ENCODE measurements at regions not wholly inside any gene's neighbourhood (a gene's known extent, or its start where the extent isn't known, plus 50 kb on each side); places are given as distances from the start of the nearest gene placed in this dataset.

DNA sequence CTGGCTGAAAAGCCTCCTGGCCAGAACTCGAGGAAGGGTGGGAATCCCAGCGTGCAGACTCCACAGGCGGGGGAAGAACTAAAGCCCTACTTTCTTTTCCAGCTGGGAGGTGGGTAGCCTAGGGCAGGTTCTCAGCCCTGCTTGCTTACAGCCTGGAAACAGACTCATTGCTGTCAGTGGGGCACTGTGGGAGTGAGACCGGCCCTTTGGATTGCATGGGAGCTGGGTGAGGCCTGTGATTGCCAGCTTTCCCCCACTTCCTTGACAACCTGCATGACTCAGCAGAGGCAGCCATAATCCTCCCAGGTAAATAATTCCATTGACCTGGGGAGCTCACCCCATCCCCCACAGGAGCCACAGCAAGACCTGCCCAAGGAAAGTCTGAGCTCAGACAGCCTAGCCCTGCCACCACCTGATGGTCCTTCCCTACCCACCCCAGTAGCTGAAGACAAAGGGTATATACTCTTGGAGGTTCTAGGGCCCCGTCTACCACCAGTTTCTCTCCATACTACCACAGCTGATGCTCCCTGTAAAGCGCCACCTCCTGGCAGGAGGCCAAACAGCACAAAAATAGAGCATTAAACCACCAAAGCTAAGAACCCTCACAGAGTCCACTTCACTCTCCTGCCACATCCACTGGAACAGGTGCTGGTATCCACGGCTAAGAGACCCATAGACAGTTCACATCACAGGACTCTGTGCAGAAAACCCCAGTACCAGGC, 294.1 kb downstream of the SEC23A start:
- H3K27ac ChIP-seq: no peak overlapping the region

DNA sequence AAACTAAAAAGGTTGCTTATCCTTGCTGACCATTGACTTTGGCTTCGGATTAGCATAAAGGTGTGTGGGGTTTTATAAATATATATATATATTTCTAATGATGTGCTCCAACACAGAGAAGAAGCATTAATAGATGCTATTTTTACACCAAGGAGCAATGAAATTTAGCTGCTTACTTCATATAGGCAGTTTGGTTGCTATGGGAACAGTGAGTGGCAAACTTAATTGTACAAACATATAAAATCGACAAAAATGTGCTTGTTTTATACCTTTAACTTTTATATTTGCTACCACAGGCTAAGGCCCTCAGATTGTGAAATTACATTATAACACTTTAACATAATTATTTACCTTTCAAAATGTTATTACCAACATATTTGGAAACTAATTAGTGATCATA, 303.4 kb downstream of the SEC23A start:
- Histone ChIP-seq H4K20me1 (no peaks in the 10 kb centered on the region), H3K27me3 (no peaks in the 10 kb centered on the region), H3K4me3 (no peak overlapping the region), H3K4me2 (no peak overlapping the region), H3K9me3 (replicated peaks in 1 of 11) (peaks cover 3 to 29% (median 15%) of the 10 kb centered on the region in 11 experiments; a peak in 18 of 22 replicates), H3K9ac (no peak overlapping the region), H3K4me1 (no peaks in the 10 kb centered on the region), H3K27ac (no peak overlapping the region), H3K36me3 (no peaks in the 10 kb centered on the region)
- TF ChIP-seq Cebpa-rat (IDR thresholded peaks at IDR 0.05): no peak

More for the DNA sequence above, 294.1 kb downstream of the SEC23A start:
- Histone ChIP-seq H3K27me3 (no peaks in the 10 kb centered on the region), H3K9me3 (replicated peaks in 1 of 11) (peaks cover 0 to 11% (median 0%) of the 10 kb centered on the region in 11 experiments; a peak in 4 of 22 replicates), H3K4me1 (no peaks in the 10 kb centered on the region), H3K9ac (no peak overlapping the region), H3K4me2 (no peak overlapping the region), H3K36me3 (no peaks in the 10 kb centered on the region), H3K4me3 (no peak overlapping the region), H4K20me1 (no peaks in the 10 kb centered on the region)
- TF ChIP-seq Cebpa-rat (IDR thresholded peaks at IDR 0.05): no peak

DNA sequence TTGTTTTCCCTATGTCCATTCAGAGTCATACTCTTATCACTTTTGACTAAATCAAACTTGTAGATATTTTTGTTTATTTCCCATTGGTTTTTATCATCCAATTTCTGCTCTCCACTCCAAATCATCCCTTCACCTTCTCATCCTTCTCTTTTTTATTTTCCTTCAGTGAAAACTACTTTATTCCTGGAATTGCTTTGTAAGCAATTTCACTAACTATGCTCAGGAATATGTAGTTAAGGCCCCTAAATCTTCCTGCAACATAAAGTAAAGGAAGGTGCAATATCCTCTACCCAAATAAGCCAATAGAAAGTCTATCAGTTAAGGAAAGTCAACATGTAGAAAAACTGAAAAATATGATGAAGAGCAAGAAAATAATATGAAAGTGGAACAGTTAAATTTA, 308.4 kb downstream of the SEC23A start:
- no peak for TF ChIP-seq Cebpa-rat (IDR thresholded peaks at IDR 0.05)
- Histone ChIP-seq H4K20me1 (no peaks in the 10 kb centered on the region), H3K27ac (no peak overlapping the region), H3K4me2 (no peak overlapping the region), H3K9ac (no peak overlapping the region), H3K4me1 (no peaks in the 10 kb centered on the region), H3K27me3 (no peaks in the 10 kb centered on the region), H3K36me3 (no peaks in the 10 kb centered on the region), H3K9me3 (replicated peaks in 1 of 11) (peaks cover 0 to 10% (median 4%) of the 10 kb centered on the region in 11 experiments; a peak in 5 of 22 replicates), H3K4me3 (no peak overlapping the region)

DNA sequence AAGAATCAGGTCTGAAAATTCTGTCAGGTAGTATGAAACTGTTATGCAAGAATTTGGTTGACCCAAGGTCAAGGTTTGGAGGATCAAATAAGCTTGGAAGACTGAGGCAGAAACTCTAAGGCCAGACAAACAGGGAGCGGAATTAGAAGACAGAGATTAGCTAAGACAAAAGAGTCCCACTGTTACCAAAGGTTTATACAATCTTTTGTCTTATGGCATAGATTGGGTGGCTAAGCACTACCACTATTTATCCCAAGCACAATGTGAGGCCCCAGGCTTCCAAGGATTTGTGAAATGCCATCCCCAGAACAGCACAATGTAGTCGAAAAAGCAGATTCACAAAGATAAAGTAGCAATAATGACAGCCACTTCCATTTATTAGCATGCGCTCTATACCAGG, 311.2 kb downstream of the SEC23A start:
- no peak overlapping the region for H3K27ac ChIP-seq
- no peak overlapping the region for H3K9ac ChIP-seq
- no peaks in the 10 kb centered on the region for H3K36me3 ChIP-seq
- H3K4me1 ChIP-seq: no peaks in the 10 kb centered on the region
- H4K20me1 ChIP-seq: no peaks in the 10 kb centered on the region
- no peak overlapping the region for H3K4me3 ChIP-seq
- H3K4me2 ChIP-seq: no peak overlapping the region
- H3K27me3 ChIP-seq: no peaks in the 10 kb centered on the region
- no peak for TF ChIP-seq Cebpa-rat (IDR thresholded peaks at IDR 0.05)
- H3K9me3 ChIP-seq (replicated peaks in 1 of 11): no peaks in the 10 kb centered on the region

DNA sequence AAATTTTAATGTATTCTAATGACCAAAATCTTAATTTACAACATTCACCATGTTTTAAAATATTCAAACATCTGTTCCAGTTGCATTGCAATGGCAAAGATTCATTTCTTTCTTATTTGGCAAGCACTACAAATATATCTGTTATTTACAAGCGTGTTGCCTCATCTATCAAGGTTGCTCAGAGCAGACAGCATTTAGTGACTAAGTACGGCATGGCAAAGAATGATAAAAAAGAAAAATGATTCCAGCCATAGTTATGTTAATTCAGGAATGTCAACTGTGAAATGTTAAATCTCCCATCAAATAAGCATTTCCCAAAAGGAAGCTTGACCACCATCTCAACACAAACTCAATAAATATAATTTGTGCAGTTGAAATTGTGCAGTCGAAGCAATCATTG, 312.1 kb downstream of the SEC23A start:
- no peaks in the 10 kb centered on the region for H4K20me1 ChIP-seq
- H3K9me3 ChIP-seq (replicated peaks in 1 of 11): no peaks in the 10 kb centered on the region
- H3K36me3 ChIP-seq: no peaks in the 10 kb centered on the region
- H3K4me3 ChIP-seq: no peak overlapping the region
- no peaks in the 10 kb centered on the region for H3K4me1 ChIP-seq
- no peaks in the 10 kb centered on the region for H3K27me3 ChIP-seq
- H3K27ac ChIP-seq: no peak overlapping the region
- H3K4me2 ChIP-seq: no peak overlapping the region
- no peak for TF ChIP-seq Cebpa-rat (IDR thresholded peaks at IDR 0.05)
- no peak overlapping the region for H3K9ac ChIP-seq

DNA sequence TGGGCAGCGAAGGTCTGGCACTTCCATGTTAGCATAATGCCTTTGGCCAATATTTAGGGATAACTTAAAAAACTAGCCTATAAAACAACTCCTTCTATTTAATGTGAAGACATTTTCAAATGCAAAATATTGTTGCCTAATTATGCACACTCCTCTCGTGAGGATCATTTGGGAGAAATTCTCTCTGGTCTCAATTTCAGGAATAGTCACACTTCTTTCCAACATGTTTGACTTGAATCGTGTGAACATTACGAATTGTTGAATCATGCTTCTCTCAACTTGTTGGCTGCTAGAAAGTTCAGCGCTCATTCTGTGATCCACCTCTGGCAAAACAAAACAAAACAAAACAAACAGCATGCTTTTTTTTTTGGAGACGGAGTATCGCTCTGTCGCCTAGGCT, 313.2 kb downstream of the SEC23A start:
- Histone ChIP-seq H3K27me3 (no peaks in the 10 kb centered on the region), H3K4me2 (no peak overlapping the region), H3K36me3 (no peaks in the 10 kb centered on the region), H3K27ac (no peak overlapping the region), H3K9ac (no peak overlapping the region), H4K20me1 (no peaks in the 10 kb centered on the region), H3K9me3 (replicated peaks in 1 of 11) (no peaks in the 10 kb centered on the region), H3K4me3 (no peak overlapping the region), H3K4me1 (no peaks in the 10 kb centered on the region)
- TF ChIP-seq Cebpa-rat (IDR thresholded peaks at IDR 0.05): no peak

DNA sequence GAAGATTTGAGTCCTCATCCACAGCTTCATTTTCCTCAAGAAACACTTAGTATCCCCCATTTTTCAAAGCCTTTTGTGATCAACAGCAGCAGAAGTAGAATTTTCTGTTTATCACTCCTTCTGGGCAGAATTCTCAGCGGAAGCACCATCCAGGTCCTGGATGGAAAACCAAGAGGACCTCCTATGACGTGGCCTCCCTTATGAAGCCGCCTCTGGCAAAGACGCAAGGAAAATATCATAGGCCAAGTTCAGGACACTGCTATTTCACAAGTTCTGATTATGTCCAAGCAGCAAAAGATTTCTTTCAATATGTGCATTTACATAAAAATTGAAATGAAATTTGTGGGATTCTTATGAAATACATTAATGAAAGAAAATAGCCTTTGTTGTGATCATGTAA, 315.0 kb downstream of the SEC23A start:
- Histone ChIP-seq H3K4me2 (no peak overlapping the region), H3K4me3 (no peak overlapping the region), H3K4me1 (no peaks in the 10 kb centered on the region), H3K9ac (no peak overlapping the region), H3K27me3 (no peaks in the 10 kb centered on the region), H3K27ac (no peak overlapping the region), H3K9me3 (replicated peaks in 1 of 11) (no peaks in the 10 kb centered on the region), H4K20me1 (no peaks in the 10 kb centered on the region), H3K36me3 (no peaks in the 10 kb centered on the region)
- TF ChIP-seq Cebpa-rat (IDR thresholded peaks at IDR 0.05): no peak

DNA sequence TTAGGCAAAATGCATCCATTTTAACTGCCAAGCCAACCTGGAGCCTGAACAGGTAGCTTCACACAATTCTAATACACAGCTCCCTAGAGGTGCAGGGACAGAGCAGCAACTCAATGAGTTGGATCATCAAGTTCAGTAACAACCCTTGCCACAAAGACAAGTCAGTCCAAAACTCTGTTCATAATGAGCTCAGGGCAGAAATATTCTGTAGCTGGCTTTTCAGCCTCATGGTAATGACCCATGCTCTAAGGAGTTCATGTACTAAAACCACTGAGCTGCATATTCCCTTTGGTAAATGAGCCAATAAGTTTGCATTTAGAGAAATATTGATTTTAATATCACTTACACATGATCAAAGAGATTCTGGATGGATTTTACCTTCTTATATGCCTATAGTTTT, 316.1 kb downstream of the SEC23A start:
- H3K9me3 ChIP-seq (replicated peaks in 1 of 11): no peaks in the 10 kb centered on the region
- no peak overlapping the region for H3K4me3 ChIP-seq
- H3K36me3 ChIP-seq: no peaks in the 10 kb centered on the region
- no peaks in the 10 kb centered on the region for H3K4me1 ChIP-seq
- no peak overlapping the region for H3K27ac ChIP-seq
- no peaks in the 10 kb centered on the region for H3K27me3 ChIP-seq
- TF ChIP-seq Cebpa-rat (IDR thresholded peaks at IDR 0.05): no peak
- no peaks in the 10 kb centered on the region for H4K20me1 ChIP-seq
- no peak overlapping the region for H3K9ac ChIP-seq
- no peak overlapping the region for H3K4me2 ChIP-seq

DNA sequence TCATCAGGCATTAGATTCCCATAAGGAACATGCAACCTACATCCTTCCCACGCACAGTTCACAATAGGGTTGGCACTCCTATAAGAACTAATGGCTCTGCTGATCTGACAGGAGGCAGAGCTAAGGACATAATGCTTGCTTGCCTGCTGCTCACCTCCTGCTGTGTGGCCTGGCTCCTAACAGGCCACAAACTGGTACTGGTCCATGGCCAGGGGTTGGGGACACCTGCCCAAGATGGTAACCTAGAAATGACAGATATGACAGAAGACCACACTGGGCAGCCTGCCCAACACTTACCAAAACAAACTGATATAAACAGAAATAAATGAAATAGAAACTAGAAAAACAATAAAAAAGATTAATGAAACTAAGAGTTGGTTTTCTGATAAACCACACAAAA, 325.6 kb downstream of the SEC23A start:
- Histone ChIP-seq H3K4me1 (no peaks in the 10 kb centered on the region), H3K27me3 (no peaks in the 10 kb centered on the region), H3K9me3 (replicated peaks in 1 of 11) (no peaks in the 10 kb centered on the region), H3K4me3 (no peak overlapping the region), H3K36me3 (no peaks in the 10 kb centered on the region), H3K4me2 (no peak overlapping the region), H4K20me1 (no peaks in the 10 kb centered on the region), H3K27ac (no peak overlapping the region), H3K9ac (no peak overlapping the region)
- no peak for TF ChIP-seq Cebpa-rat (IDR thresholded peaks at IDR 0.05)

DNA sequence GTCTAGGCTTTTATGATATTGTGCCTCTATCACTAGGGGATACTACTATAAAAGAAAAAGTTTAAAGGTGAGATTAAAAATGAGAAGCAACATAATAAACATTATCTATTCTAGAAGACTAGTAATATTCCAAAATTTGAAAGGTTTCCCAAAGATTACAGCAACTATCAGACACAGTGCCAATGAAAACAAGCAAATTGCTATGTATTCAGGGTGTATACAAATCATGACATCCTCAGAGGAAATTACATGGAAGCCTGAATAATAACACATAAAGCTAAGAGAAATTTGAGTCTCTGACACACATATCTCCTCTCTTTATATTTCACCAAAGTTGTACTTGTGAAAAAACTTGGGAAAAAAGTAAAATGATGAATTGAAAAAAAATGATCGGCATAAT, 327.0 kb downstream of the SEC23A start:
- Histone ChIP-seq H3K9me3 (replicated peaks in 1 of 11) (no peaks in the 10 kb centered on the region), H3K27ac (no peak overlapping the region), H3K27me3 (no peaks in the 10 kb centered on the region), H3K4me1 (no peaks in the 10 kb centered on the region), H3K4me2 (no peak overlapping the region), H4K20me1 (no peaks in the 10 kb centered on the region), H3K9ac (no peak overlapping the region), H3K4me3 (no peak overlapping the region), H3K36me3 (no peaks in the 10 kb centered on the region)
- TF ChIP-seq Cebpa-rat (IDR thresholded peaks at IDR 0.05): no peak
